Coronary artery (tissue), 2 donors: ENCODE measurements at regions not wholly inside any gene's neighbourhood (a gene's known extent, or its start where the extent isn't known, plus 50 kb on each side); places are given as distances from the start of the nearest gene placed in this dataset.

Source experiments
- DNase-seq: peaks from one replicate; pipeline ENCODE4 v3.0.0-alpha.2; 2017; ENCODE audit warnings: low spot score
- H3K27ac ChIP-seq, 2 donors: fragments of 200-600 bp; sonication (generic); one replicate each; pipeline ENCODE4 v1.5.1; 2016 to 2019
- H3K4me3 ChIP-seq: fragments of 200-600 bp; sonication (generic); 2 replicates; pipeline ENCODE4 v1.5.1; 2016; ENCODE audit warnings: mild to moderate bottlenecking, moderate library complexity
- CTCF ChIP-seq: fragments of 200-600 bp; sonication (generic); IDR thresholded peaks from one replicate; pipeline ENCODE4 v1.5.1; 2019; ENCODE audit warnings: antibody characterized with exemption

DNA sequence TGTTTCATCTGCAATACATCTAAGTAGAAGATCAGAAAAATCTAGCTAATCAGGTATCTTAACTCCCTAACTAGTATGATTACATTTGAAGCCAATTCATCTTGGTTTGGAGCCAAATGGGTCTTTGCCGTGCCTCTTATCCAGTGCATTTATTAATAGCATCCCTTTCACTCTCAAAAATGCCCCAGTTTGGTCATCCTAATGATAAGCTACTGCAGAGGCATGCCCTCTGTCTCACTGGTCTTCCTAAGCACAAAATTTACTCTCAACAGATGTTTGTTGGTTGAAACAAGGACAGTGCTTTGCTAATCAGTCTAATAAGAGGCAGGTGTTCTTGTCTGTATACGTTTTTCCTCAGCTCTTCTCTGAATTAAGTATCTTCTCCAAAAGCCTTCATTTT lies 403.2 kb downstream of the RAD51AP2 start:
- no peak for TF ChIP-seq CTCF
- no peak overlapping the region for H3K4me3 ChIP-seq
- no peak for DNase-seq
- no peak overlapping the region for H3K27ac ChIP-seq

DNA sequence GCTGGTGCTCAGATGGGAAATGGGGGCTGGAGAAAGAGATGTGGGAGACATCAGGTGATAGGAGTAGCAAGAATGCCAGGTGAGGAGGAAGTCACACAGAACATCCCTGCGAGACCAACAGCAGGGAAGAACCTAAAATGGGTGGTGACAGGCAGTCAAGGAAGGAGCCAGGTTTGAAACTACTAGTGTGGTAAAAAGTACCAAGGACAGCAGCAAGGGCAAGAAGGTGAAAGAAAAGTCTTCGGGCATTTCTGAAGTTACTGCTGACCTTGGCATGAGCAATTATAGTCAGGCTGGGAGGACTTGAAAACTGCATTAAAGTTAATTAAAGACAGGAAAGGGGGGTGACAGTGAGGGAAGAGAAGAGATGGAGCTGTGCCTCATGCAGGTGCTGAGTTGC lies 410.4 kb downstream of the RAD51AP2 start:
- no peak overlapping the region for H3K4me3 ChIP-seq
- TF ChIP-seq CTCF = no peak
- H3K27ac ChIP-seq = no peak overlapping the region
- no peak for DNase-seq

DNA sequence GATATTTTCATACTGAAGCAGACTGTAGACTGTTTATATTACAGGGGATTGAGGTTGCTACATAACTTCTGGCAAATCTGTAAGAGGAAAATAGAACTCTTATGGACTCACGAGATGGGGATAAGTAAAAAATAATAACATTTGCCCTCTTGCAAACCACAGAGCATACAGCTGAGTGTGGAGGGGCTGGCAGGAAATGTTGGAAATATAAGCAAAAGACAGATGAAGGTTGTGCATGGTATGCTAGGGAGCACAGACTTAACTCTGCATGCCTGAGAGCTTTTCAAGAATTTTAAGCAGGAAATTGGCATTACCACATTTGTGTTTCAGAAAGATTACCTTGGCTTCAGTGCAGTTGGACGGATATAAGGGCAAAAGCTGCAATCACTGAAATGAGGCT lies 411.1 kb downstream of the RAD51AP2 start:
- DNase-seq = no peak
- H3K4me3 ChIP-seq = no peak overlapping the region
- no peak for TF ChIP-seq CTCF
- no peak overlapping the region for H3K27ac ChIP-seq

DNA sequence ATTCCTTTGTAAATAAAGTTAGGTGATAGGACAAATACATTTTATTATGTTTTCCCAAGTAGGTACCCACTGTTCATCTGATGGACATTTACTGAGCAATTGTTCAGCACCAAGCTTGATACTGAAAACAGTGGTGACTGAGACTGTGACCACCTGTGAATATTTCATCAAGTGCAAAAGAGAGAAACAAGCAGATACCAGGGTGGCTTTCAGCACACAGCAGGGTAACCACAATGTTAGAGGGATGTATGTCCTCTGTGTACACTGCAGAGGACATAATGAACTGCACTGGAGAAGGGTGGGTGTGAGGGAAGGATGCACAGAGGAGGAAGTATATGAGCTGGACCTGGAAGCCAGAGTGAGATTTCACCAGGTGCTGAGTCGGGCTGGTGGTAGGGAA lies 411.8 kb downstream of the RAD51AP2 start:
- no peak overlapping the region for H3K27ac ChIP-seq
- no peak for TF ChIP-seq CTCF
- DNase-seq = no peak
- no peak overlapping the region for H3K4me3 ChIP-seq

DNA sequence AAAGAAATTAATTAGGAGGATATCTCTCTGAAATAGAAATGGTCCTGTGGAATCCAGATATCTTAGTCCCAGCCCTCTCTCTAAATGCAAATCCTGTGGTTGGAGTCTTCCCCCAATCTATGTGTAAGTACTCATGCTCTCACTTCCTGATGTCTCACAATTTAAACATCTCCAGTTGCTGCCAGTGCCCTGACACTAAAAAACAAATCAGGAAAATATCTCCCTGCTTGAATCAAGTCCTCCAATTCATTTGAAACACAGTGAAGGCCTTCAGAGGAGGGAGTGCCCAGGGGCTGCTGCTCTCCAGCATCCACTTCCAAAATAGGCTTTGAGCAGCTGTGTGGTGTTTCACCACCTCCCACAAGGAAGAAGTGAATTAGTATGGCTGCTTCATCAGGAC lies 413.8 kb downstream of the RAD51AP2 start:
- TF ChIP-seq CTCF = no peak
- Histone ChIP-seq H3K4me3 (no peak overlapping the region), H3K27ac (no peak overlapping the region)
- DNase-seq = no peak

DNA sequence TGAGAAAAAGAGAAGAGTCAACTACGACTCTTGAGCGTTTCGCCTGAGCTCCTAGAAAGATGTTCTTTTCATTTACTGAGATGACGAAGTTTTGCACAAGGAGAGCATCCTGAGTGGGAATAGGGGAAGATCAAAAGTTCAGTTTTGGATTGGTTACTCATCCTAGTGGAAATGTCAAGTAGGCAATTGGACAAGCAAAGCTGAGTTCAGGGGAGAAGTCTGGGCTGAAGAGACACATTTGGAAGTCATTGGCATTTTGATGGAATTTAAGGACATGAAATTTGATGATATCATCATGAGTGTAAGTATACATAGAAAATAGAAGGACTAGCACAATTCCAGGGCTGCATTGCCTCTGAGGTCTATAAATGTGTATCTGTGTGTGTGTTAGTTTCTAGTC lies 416.6 kb downstream of the RAD51AP2 start:
- TF ChIP-seq CTCF = no peak
- no peak for DNase-seq
- Histone ChIP-seq H3K4me3 (no peak overlapping the region), H3K27ac (no peak overlapping the region)

GRCh38 chr2:17101091-17101490 lies 417.1 kb downstream of the RAD51AP2 start:
- no peak for TF ChIP-seq CTCF
- H3K4me3 ChIP-seq = no peak overlapping the region
- no peak for DNase-seq
- H3K27ac ChIP-seq = no peak overlapping the region
